ENCODE measurements at regions not wholly inside any gene's neighbourhood (a gene's known extent, or its start where the extent isn't known, plus 50 kb on each side); places are given as distances from the start of the nearest gene placed in this dataset.

- TF ChIP-seq CTCF (optimal IDR thresholded peaks at IDR 0.05 in 1 of 3, IDR thresholded peaks at IDR 0.05 in 1 of 3, conservative IDR thresholded peaks at IDR 0.05 in 1 of 3; ENCODE audit: extremely low read depth in 1 of 3, insufficient read depth in 2 of 3, low read length in 3 of 3) (no peak), EZH2 (IDR thresholded peaks at IDR 0.05; ENCODE audit: low read length) (no peak)
Observed at GRCh38 chr6:121006024-121006423, 328.3 kb downstream of the TBC1D32 start.

Measured in keratinocyte (primary cell).